Bronchial epithelial cell (primary cell): ENCODE measurements at regions not wholly inside any gene's neighbourhood (a gene's known extent, or its start where the extent isn't known, plus 50 kb on each side); places are given as distances from the start of the nearest gene placed in this dataset.

Experiments
- DNase-seq: peaks from one replicate; pipeline ENCODE4 v3.0.0-alpha.2; 2010; ENCODE audit warnings: low read depth
- FAIRE-seq: peaks from 2 replicates; lab custom pipeline; 2011; peaks lifted over from hg19 to GRCh38; lab: Jason Lieb, UNC
- H3K27me3 ChIP-seq: 2 replicates; pipeline ENCODE4 v1.5.1; 2011; ENCODE audit warnings: low read length; ENCODE audit not compliant: control insufficient read depth, insufficient read depth
- H3K36me3 ChIP-seq: 2 replicates; pipeline ENCODE4 v1.5.1; 2011; ENCODE audit warnings: low read length; ENCODE audit not compliant: control insufficient read depth, insufficient read depth
- H3K4me3 ChIP-seq: 2 replicates; pipeline ENCODE4 v1.5.1; 2011; ENCODE audit warnings: mild to moderate bottlenecking, low read depth, low read length, control low read depth
- CTCF ChIP-seq: IDR thresholded peaks from 2 replicates; pipeline ENCODE4 v1.5.1; 2011; ENCODE audit warnings: mild to moderate bottlenecking, moderate library complexity, low read length, control low read depth, inconsistent platforms; ENCODE audit not compliant: insufficient read depth, severe bottlenecking

- no peaks in the 10 kb centered on the region for H3K27me3 ChIP-seq
- no peaks in the 10 kb centered on the region for H3K36me3 ChIP-seq
- no peak for FAIRE-seq
- no peak for TF ChIP-seq CTCF
- H3K4me3 ChIP-seq, result no peak overlapping the region
- no peak for DNase-seq
These were observed 388.1 kb downstream of the NOVA1 start for GRCh38 chr14:26209699-26210098.

GRCh38 chr14:26206640-26207039 lies 391.2 kb downstream of the NOVA1 start:
- H3K27me3 ChIP-seq, result no peaks in the 10 kb centered on the region
- no peak overlapping the region for H3K4me3 ChIP-seq
- FAIRE-seq (no peak), DNase-seq (no peak)
- H3K36me3 ChIP-seq, result no peaks in the 10 kb centered on the region
- no peak for TF ChIP-seq CTCF

GRCh38 chr14:26204728-26205479 lies 392.9 kb downstream of the NOVA1 start:
- Histone ChIP-seq H3K27me3 (no peaks in the 10 kb centered on the region), H3K36me3 (no peaks in the 10 kb centered on the region), H3K4me3 (peak overlapping the region; percentile 38)
- no peak for TF ChIP-seq CTCF
- no peak for DNase-seq
- no peak for FAIRE-seq

GRCh38 chr14:26204366-26204727 lies 393.5 kb downstream of the NOVA1 start:
- no peak for FAIRE-seq
- DNase-seq, result no peak
- Histone ChIP-seq H3K27me3 (no peaks in the 10 kb centered on the region), H3K36me3 (no peaks in the 10 kb centered on the region), H3K4me3 (no peak overlapping the region)
- no peak for TF ChIP-seq CTCF

- no peak for FAIRE-seq
- Histone ChIP-seq H3K36me3 (no peaks in the 10 kb centered on the region), H3K27me3 (no peaks in the 10 kb centered on the region), H3K4me3 (no peak overlapping the region)
- DNase-seq, result peak; percentile 59
- TF ChIP-seq CTCF, result no peak
These were observed 397.1 kb downstream of the NOVA1 start for GRCh38 chr14:26200687-26201086.
